ENCODE measurements at regions not wholly inside any gene's neighbourhood (a gene's known extent, or its start where the extent isn't known, plus 50 kb on each side); places are given as distances from the start of the nearest gene placed in this dataset.

GRCh38 chr9:119831309-119831708 lies 462.1 kb upstream of the BRINP1 start:
- DNase-seq (ENCODE audit: low read depth) = no peak
- no peak overlapping the region for H3K4me3 ChIP-seq (ENCODE audit: control insufficient read depth, low read depth, low read length)
- no peak for TF ChIP-seq CTCF (conservative IDR thresholded peaks at IDR 0.05; ENCODE audit: control insufficient read depth, insufficient read depth, low read depth, low read length)

- TF ChIP-seq CTCF (conservative IDR thresholded peaks at IDR 0.05; ENCODE audit: control insufficient read depth, insufficient read depth, low read depth, low read length) = no peak
- DNase-seq (ENCODE audit: low read depth) = no peak
- H3K4me3 ChIP-seq (ENCODE audit: control insufficient read depth, low read depth, low read length) = no peak overlapping the region
These were observed 460.5 kb upstream of the BRINP1 start for GRCh38 chr9:119829748-119830147.

- no peak overlapping the region for H3K4me3 ChIP-seq (ENCODE audit: control insufficient read depth, low read depth, low read length)
- no peak for TF ChIP-seq CTCF (conservative IDR thresholded peaks at IDR 0.05; ENCODE audit: control insufficient read depth, insufficient read depth, low read depth, low read length)
- no peak for DNase-seq (ENCODE audit: low read depth)
These were observed 460.0 kb upstream of the BRINP1 start for GRCh38 chr9:119829186-119829585.

GRCh38 chr9:119827526-119827925 lies 458.3 kb upstream of the BRINP1 start:
- no peak for DNase-seq (ENCODE audit: low read depth)
- TF ChIP-seq CTCF (conservative IDR thresholded peaks at IDR 0.05; ENCODE audit: control insufficient read depth, insufficient read depth, low read depth, low read length) = no peak
- H3K4me3 ChIP-seq (ENCODE audit: control insufficient read depth, low read depth, low read length) = no peak overlapping the region

GRCh38 chr9:119827126-119827525 lies 457.9 kb upstream of the BRINP1 start:
- no peak for DNase-seq (ENCODE audit: low read depth)
- H3K4me3 ChIP-seq (ENCODE audit: control insufficient read depth, low read depth, low read length) = no peak overlapping the region
- TF ChIP-seq CTCF (conservative IDR thresholded peaks at IDR 0.05; ENCODE audit: control insufficient read depth, insufficient read depth, low read depth, low read length) = no peak

GRCh38 chr9:119818726-119819435 lies 449.6 kb upstream of the BRINP1 start:
- no peak for DNase-seq (ENCODE audit: low read depth)
- TF ChIP-seq CTCF (conservative IDR thresholded peaks at IDR 0.05; ENCODE audit: control insufficient read depth, insufficient read depth, low read depth, low read length) = no peak

More at GRCh38 chr9:119818726-119819435, 449.6 kb upstream of the BRINP1 start:
- H3K4me3 ChIP-seq (ENCODE audit: control insufficient read depth, low read depth, low read length) = no peak overlapping the region

Measured in fibroblast of mammary gland (primary cell).